Activated CD4-positive, alpha-beta T cell treated with anti-CD3 and anti-CD28 coated beads, Interleukin-2, amount 50 U/mL, for 16 hours (primary cell): ENCODE measurements at regions not wholly inside any gene's neighbourhood (a gene's known extent, or its start where the extent isn't known, plus 50 kb on each side); places are given as distances from the start of the nearest gene placed in this dataset.

Experiments
- DNase-seq: peaks from one replicate; pipeline ENCODE4 v3.0.0-alpha.2; 2020

DNA sequence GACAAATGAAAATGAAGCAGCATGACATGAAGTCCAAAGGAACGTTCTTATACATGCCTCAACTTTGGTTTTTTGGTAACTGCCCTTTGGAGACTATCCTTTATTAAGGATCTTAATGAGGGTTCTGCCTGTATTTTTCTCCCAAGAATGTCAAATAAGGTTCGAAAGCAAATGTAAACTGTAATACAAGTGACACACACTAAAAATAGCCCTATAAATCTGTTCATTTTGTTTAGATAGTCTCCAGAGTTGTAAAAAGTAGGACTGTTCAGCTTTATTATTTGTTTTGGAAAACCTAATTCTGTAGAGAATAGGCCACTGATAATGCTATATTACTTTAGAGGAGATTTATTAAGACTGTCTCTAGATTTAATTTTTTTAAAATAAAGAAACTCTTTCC is 80.5 kb upstream of the CDIN1 start:
- no peak for DNase-seq

DNA sequence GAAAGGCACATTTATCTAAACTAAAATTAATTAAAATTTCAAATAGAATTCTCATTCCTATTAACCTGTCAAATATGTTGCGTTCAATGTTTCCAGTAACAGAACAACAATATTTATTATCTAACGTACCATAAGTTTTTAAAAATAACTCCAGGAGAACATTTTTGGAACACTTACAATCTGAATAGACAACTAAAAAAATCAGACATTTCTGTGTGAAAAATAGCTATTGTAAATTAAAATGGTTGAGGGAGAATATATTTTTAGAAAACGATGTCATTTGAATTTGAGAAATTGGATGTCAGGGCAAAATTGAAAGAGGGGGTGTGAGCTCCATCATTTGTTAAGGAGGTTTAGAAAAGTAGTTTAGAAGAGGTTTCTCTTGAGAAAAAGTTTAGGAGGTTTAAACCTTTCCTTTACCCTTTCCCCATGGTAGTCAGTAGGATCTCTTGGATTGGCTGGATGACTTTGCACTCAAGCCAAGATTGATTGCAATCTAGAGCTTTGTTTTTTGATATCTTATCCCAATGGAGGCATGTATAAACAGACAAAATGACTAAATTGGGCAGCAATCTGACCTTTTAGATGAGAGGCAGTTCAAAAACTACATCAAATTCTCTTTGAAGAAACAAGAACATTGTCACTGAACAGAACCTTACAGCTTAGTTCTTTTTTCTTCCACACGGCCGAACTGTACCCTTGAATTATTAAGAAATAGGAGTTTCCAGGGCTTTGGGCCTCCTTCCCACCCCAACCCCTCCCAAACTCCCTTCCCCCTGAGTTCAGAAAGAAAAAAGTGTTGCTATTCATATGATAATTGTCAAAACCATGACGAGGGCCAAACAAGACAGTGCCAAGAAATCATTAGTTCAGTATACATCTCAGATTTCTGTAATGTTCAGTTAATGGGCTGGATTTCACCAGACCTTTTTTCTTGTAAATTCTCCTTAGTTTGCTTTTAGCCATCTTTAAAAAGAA is 79.7 kb upstream of the CDIN1 start:
- no peak for DNase-seq

- peak; percentile 25 for DNase-seq
Observed at GRCh38 chr15:36501063-36501678, 78.3 kb upstream of the CDIN1 start.

DNA sequence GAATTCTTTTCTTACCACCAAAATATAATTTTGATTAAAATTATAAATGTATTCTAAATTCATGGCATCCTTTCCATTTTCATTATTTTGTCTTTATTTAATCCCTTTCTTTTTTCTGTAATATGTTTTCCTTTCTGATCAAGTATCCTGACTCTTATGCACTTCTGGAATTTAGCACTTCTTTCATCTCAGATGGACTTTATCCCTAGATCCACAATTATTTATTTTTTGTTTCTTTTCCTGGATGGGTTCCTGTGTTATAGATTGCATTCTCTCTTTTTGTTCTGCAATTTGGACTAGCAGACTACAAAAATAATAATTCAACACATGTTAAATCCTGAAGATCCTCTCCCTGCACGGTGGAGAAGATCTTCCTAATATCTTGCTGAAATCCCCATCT is 76.9 kb upstream of the CDIN1 start:
- no peak for DNase-seq

DNA sequence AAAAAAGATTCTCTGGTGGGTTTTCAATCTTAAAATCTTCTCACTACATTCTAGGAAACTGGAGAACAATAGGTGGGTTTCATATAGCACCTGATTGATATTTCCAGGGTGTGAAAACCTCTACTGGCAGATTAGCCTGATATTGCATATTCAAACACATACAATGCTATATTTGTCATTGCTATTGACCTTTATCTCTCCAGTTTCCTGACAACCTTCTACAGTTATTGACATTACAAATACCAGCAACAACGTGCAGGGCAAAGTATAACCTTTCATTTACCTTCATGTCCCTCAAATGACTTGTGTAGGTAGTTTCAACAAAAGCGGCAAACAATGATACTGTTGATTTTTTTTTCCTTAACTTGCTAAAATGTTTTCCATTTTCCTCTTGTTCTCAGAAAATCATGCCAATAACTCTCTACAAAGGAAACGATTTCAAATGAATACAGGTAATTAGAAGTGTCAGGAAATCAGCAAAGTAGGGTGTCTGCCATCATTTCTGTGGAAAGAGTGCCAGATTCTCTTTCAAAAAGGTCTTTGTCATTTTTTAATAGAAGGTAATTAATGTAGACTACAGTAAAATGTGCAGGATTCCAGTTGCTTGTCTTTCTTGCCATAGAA is 72.6 kb upstream of the CDIN1 start:
- DNase-seq: no peak

- no peak for DNase-seq
Observed at GRCh38 chr15:36507458-36507857, 72.0 kb upstream of the CDIN1 start.

- no peak for DNase-seq
Observed at GRCh38 chr15:36511594-36511993, 67.8 kb upstream of the CDIN1 start.

GRCh38 chr15:36517758-36518157 is 61.7 kb upstream of the CDIN1 start:
- no peak for DNase-seq

GRCh38 chr15:36519067-36519466 is 60.4 kb upstream of the CDIN1 start:
- DNase-seq: no peak

DNA sequence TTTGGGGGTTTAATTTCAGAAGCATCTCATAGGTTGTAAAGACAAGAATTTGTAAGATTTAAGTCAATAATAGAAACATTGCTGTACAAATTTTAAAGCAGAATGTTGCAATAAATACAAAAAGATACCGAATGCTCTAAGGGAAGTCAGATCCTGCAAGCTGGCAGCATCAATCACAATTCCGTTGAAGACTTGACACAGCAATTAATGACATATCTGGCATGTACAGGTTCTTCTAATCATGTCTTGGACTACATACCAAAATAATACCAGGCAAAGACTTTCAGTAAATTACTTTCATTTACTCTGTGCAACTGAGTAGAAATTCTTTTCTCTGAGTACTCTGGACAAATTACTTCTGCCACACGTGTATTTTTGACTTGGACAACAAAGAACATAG is 54.0 kb upstream of the CDIN1 start:
- no peak for DNase-seq

GRCh38 chr15:36527235-36528162 is 51.9 kb upstream of the CDIN1 start:
- DNase-seq: no peak

GRCh38 chr15:36529296-36530011 is 50.0 kb upstream of the CDIN1 start:
- DNase-seq: no peak
